Right lobe of liver (tissue), 4 donors: ENCODE measurements at regions not wholly inside any gene's neighbourhood (a gene's known extent, or its start where the extent isn't known, plus 50 kb on each side); places are given as distances from the start of the nearest gene placed in this dataset.

ENCODE experiments used
- CTCF ChIP-seq, 4 donors: fragments of 200-600 bp in 3 of 4; fragments of 450-650 bp in 1 of 4; IDR thresholded peaks; one replicate each; pipeline versions ENCODE4 v1.5.1 to v1.8.0; 2016 to 2022; ENCODE audit warnings: antibody characterized with exemption in 4 of 4, mild to moderate bottlenecking in 2 of 4
- POLR2A ChIP-seq: fragments of 450-650 bp; IDR thresholded peaks from one replicate; pipeline ENCODE4 v1.6.1; 2017; ENCODE audit warnings: antibody characterized with exemption, mild to moderate bottlenecking
- donor health status: DM: no; HTN: no; CAD: no.
- donor health status: DM: no; HTN: no; CAD: no.
- donor health status: DM: no; HTN: yes; CAD: no.

DNA sequence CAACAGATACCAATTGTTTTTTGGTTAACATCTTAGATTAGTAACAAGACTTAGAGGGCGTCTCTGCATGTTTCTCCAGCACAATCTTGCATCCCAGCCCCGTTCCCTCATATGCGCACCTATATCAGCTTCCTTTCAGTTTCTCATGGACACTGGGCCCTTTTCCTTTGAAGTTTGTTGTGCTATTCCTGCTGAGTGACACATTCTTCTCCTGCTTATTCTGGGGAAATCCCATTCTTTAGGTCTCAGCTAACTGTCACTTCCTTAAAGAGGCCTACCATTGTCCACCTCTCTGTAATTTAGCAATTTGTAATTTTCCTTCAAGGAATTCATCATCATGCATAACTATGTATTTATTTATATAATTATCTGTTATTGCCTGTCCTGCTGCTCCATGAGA, 110.3 kb upstream of the STEAP1B start:
- TF ChIP-seq CTCF (IDR thresholded peaks at IDR 0.05) (no peak), POLR2A (no peak)
